Midbrain (tissue), 1 donor: ENCODE measurements at regions not wholly inside any gene's neighbourhood (a gene's known extent, or its start where the extent isn't known, plus 50 kb on each side); places are given as distances from the start of the nearest gene placed in this dataset.
A peak's percentile ranks its signal among the peaks of the same experiment; 100 is the strongest.
"Not testable (repeated sequence)": the region's sequence is repeated elsewhere in the genome, so short reads cannot be mapped to it uniquely, and the experiment has no call there.

Experiments
- DNase-seq: peaks from one replicate; lab custom pipeline; 2025; lab: John Stamatoyannopoulos, UW

DNA sequence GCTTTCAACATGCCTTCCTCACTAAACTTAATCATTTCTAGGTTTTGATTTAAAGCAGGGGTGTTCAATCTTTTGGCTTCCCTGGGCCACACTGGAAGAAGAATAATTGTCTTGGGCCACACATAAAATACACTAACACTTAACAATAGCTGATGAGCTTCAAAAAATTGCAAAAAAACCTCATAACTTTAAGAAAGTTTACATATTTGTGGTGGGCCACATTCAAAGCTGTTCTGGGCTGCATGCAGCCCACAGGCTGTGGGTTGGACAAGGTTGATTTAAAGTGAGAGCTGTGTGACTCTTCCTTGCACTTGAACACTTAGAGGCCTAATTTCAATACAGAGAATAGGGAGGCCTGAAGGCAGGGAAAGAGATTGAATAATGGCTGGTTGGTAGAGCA is 598.3 kb downstream of the EFNA5 start:
- DNase-seq = no peak

DNA sequence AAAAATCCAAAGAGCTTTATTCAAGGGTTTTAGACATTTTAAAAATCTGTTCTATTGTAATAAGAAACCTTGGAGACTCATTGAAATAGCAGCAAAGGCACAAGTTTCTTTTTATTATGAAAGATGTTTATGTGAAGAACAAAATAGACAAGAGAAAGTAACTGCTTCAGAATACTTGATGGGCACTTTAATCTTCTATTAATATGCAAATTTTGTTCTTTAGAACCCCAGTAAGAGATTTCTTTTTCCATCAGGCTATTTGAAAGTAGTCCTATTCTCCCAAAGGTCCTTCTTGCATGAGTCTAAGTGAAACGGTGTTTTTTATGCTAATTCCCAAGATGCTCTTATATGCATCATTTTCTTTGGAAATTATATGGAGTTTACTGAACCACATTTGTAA is 602.0 kb downstream of the EFNA5 start:
- DNase-seq = no peak

DNA sequence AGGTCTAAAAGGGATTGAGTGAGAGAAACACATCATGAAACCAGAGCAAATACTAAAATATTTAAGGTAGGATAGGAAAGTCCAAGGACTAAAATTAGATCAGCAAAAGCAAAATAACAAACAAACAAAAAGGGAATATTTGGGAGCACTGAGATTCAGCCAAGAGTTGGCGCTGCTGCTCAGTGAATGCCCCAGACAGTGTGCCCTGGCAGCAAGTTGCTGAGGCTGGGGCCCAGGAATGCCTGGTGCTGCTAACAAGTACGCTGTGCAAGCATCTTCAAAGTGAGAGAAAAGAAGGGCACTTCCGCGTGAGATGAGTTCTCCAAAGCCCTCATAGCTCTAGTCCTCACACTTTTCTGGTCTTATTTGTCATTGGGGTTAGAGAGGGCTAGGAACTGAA is 603.3 kb downstream of the EFNA5 start:
- DNase-seq = peak; percentile 62

DNA sequence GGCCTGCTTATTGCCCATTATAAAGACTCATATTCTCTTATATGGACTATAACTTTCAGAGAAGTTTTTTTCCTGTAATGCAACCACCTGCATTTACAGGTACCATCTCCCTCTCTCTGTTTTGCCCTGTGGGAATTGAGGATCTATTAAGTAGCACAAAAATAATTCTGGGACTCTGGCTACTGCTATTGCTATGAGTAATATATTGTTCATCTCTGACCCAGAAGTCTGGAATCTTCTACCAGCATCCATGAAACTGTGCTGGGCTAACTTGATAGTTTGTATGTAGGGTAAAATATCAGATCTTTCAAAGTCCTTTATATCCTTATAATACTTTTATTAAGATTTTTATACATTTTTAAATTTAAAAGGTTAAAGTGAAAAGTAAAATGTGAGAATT is 607.2 kb downstream of the EFNA5 start:
- no peak for DNase-seq

DNA sequence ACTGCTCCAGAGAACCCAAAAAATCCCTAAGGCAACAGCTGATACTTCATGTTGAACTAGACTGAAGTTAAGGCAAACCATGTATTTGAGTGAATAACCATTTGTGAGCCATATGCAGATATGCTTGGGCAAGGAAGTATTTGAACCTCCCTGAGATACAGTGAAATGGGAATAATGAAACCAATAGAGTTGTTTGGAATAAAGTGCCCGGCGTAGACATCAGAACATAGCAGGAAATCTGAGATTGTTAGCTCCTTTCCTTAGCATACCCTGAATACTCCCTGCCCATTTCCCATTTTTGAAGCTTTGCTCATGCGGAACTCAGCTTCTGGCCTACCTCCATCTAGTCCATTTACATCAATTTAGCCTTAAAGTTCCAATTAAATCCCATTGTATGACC is 611.9 kb downstream of the EFNA5 start:
- no peak for DNase-seq

DNA sequence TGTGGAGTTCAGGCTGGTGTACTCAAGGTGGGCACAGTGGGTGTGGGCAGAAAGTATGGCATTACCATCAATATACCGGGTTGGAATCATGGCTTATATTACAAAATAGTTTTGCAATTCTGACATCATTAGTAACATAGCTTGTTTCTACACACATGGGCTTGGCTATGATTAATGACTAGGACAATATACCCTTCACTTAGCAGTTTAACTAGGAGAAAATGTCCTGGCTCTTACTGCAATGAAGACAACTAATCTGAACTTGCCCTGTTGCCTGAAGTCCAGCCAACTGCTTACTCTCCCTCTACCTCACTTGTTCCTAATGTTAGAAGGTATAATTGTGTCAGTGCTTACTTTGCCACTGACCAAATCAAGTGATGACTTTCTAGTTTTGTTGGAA is 612.5 kb downstream of the EFNA5 start:
- DNase-seq = no peak

- no peak for DNase-seq
Measured at GRCh38 chr5:107056278-107056677, 614.5 kb downstream of the EFNA5 start.

DNA sequence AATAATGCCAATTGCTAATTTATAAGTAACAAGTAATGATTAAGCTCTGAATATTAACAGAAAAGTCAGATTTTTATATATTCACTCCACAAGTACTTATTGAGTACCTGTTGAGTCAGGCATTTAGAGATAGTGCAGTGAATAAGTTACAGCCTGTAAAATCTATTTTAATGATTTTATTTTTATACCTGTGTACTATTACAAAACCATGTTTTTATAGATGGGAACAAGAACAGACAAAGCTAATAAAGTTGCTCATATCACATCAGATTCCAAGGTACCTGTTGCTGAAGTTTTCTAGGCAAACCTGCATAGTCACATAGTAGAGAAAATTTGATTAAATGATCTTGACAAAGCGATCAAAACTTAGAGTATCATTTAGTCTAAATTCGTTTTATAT is 623.7 kb downstream of the EFNA5 start:
- DNase-seq = no peak

DNA sequence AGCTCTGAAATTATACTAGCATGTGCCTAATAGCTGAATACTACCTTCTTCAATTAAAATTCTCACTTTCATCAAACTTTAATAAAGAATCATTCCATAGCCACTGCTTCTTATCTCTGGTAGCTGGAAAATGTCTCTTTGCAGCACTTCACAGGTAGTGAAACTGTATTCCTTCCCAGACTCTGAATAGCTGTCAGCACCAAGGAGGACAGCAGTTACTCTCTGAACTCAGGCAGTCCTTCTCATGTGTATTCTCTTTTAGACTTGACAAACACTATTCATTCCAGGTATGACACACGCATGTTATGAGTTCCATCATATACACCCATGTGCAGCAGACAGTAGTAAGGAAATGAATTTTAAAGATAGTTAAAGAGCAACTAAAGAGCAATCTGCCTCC is 627.1 kb downstream of the EFNA5 start:
- DNase-seq = no peak

- no peak for DNase-seq
Measured at GRCh38 chr5:107040907-107041306, 629.8 kb downstream of the EFNA5 start.

DNA sequence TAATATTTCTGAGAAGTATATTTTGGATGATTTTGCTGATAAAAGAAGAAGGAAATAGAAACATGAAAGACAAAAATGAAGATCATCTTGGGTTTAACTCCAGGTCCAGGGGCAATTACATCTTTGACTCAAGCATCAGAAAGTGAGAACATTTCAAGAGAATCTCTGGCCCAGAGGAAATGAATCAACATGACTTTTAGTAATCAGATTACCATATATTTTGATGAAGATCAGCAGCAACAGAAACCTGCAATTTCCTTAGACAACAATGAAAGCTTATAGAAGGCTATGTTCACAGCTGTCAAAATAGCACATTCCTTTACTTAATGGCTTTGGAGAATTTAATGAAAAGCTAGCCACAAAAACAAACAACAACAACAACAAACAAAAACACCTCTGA is 638.1 kb downstream of the EFNA5 start:
- DNase-seq = no peak

DNA sequence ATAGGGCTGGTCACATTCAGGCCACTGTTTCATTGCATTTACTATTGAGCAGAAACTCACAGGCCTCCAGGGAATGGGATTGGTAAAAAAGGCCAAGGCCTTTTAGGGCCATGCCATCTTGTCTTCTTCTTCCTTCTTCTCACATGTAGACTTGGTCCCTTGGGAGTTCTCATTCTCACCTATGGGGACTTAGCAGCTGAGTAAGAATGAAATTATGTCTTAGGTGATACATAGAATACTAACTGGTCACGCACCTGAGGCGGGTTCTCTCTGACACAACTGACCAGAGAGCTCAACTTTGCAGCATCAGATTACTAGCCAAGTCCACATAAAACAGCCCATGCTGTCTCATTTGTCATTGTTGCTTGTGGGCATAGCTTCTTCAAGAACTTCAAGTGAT is 641.8 kb downstream of the EFNA5 start:
- DNase-seq = no peak

DNA sequence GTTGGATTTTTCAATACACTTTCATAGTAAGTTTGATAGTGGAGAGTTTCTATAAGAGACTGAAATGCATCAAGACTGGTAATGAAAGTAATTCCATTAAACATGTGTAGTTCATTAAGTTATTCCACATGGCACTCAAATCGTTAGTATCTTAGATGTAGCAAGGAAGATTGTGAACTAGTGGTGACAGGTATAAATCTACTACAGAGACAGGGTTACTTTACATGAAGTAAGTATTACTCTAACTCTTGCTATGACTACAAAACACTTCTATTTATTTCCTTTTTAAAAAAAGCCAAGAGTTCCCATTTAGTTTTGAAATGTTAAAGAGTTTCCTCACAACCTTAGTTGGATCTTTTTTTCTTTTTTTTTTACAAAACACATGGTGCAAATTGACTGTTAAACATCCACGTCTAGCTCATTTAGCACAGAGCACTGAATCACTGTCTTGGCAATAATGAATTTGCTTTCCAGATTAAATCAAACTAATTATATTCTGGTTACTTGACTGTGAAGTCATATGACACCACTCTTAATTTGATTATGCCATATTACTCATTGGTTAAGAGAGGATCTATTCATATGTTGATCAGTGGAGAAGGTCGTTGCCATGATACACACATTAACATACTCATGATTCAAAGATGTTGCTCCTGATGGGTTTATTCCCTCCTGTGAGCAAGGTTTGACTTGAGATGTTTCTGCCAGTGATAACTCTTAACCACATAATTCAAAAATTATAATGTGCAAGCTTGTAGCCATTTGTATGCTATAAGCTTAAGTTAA is 644.8 kb downstream of the EFNA5 start:
- DNase-seq = no peak

DNA sequence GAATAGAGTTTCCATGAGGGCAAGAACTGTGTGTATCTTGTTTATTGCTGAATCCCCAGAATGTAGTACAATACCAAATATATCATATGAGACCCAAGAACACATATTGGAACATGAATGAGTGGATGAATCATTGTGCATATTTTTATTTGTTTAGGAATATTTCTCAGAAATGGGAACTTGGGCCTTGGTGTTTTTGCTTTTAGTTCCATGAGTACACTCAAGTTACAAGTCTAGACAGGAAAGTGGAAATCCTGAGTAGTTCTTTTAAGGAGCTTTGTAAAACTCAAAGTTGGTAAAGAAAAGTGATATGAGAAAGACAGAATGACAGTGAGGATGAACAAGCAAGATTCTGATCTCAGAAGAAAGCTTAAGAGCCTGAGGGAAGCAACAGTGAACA is 647.0 kb downstream of the EFNA5 start:
- DNase-seq = no peak

GRCh38 chr5:107021575-107021974 is 649.2 kb downstream of the EFNA5 start:
- DNase-seq = no peak

- DNase-seq = no peak
Measured at GRCh38 chr5:107020626-107021025, 650.1 kb downstream of the EFNA5 start.

DNA sequence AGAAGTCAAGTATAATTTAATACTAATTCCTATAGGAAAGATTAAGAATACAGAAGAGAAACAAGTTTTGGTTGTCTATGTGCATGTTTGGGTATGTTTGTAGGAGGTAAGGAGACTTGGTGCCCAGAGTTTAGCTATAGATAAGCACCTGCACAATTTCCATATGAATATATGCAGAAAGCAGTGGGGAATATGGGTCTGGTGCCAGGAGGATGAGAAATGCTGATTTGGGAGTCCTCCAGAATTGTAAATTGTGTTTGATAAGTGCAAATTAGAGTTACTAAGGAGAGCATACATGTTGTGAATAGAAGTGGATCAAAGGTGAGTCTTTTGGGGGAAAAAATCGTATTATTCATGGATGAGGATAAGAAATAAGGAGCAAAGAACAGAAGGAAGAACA is 653.1 kb downstream of the EFNA5 start:
- DNase-seq = no peak

GRCh38 chr5:107012371-107012770 is 658.4 kb downstream of the EFNA5 start:
- no peak for DNase-seq

GRCh38 chr5:107011605-107012004 is 659.1 kb downstream of the EFNA5 start:
- no peak for DNase-seq

DNA sequence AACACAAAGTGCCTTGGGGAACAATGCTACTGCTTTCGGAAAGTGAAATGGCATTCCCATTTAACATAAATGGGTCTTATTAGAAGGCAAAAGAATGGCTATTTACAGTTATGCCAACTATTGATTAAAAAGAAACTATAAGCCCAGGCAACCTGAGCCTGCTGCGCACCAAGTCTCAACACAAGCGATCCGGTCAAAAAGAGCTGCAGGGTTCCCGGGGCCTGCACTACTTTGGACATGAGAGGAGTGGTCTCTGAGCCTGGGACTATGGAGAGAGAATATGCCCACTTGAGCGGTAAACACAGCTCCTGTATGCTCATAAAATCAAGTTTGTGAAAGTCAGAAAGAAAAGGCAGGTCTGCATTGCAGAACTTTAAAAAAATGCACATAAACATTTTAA is 660.7 kb downstream of the EFNA5 start:
- DNase-seq = no peak

DNA sequence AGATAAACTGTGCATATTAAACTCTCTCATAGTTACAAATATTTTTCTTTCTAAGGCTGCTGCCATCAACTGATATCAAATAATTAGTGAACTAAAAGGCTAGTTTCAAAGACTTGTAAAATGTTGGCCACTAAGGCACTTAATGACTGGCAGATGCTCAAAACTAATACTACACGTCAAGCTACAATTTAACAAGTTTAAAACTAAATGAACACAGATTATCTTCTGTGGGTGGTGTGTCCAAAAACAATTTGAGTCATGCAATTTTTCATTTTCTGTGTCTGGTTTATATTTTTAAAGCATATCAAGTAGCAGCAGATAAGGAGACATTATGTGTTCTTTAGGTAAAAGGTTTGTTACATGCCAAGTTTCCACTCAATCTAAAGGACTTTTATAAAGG is 665.1 kb downstream of the EFNA5 start:
- no peak for DNase-seq

DNA sequence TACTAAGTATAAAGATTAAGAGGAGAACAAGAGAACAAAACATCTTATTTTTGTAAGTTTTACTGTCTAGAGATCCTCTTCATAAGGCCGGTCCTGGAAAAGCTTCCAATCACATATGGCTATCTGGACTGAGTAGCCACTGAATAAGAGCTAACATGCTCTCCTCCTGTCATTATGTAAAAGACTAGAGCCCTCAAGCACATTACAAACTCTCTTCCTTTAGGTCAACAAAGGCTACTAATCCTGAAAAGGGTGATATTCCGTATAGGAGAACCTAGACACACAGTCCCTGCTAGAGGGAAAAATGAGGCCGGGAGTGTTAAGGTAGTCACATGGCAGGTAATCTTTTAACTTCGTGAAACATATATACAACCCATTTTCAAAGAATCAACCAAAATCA is 665.6 kb downstream of the EFNA5 start:
- no peak for DNase-seq

DNA sequence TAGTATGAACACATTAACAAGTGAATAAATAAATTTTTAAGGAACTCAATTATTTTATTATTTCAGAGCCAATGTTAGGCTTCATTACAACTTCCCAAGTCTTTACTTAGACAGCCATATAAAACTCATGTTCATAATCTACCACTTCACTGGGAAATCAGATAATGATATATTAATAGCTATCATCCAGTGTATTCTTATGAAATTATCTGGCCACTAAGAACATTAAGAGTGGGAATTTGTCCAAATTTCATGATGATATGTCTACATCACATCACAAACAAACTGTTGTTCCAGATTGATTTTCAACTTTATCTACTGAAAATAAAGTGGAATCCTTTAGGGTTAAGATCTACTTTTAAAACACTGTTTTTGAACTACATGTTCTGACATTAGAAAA is 668.6 kb downstream of the EFNA5 start:
- no peak for DNase-seq

DNA sequence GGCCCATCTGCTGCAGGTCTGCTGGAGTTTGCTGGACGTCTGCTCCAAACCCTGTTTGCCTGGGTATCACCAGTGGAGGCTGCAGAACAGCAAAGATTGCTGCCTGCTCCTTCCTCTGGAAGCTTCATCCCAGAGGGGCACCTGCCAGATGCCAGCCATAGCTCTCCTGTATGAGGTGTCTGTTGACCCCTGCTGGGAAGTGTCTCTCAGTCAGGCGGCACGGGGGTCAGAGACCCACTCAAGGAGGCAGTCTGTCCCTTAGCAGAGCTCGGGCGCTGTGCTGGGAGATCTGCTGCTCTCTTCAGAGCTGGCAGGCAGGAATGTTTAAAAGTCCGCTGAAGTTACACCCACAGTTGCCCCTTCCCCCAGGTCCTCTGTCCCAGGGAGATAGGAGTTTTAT is 671.2 kb downstream of the EFNA5 start:
- DNase-seq = not testable (repeated sequence)
